HepG2 (cell line): ENCODE measurements at regions not wholly inside any gene's neighbourhood (a gene's known extent, or its start where the extent isn't known, plus 50 kb on each side); places are given as distances from the start of the nearest gene placed in this dataset.

Source experiments
- ATAC-seq: fragments of 200-7000 bp; cut with Tn5 transposase; 3 replicates; pipeline ENCODE4 v1.9.1; 2020; ENCODE audit warnings: mild to moderate bottlenecking, moderate library complexity
- BruUV-seq: library from RNA; stranded (reverse); fragments of 400-500 nt; replicated peaks from 2 replicates; lab custom pipeline; 2021; lab: Mats Ljungman, UMichigan
- CTCF ChIA-PET: fragments of 300-600 bp; formaldehyde crosslinking; extraction: SDS; loops from one replicate; lab custom pipeline; 2021; ENCODE audit warnings: low total read pairs, inconsistent platforms, low intra/inter-chr PET ratio; lab: Yijun Ruan, JAX
- POLR2A ChIA-PET: fragments of 350-600 bp; sonication (Branson Sonifier 250); formaldehyde crosslinking; loops from one replicate; lab custom pipeline; 2020; ENCODE audit warnings: antibody characterized with exemption, inconsistent platforms; lab: Yijun Ruan, JAX
- DNase-seq: peaks from one replicate; pipeline ENCODE4 v3.0.0-alpha.2; 2015; ENCODE audit warnings: low spot score
- FAIRE-seq: peaks from 3 replicates; lab custom pipeline; 2011; peaks lifted over from hg19 to GRCh38; lab: Jason Lieb, UNC
- H2AFZ ChIP-seq: one replicate; pipeline ENCODE4 v1.6.1; 2011; ENCODE audit warnings: low read length, inconsistent platforms
- H3K27ac ChIP-seq: fragments of 300-600 bp; 3 replicates; pipeline ENCODE4 v1.8.0; 2011; ENCODE audit warnings: mixed run types, mild to moderate bottlenecking, mixed read lengths, low read length, inconsistent platforms; ENCODE audit not compliant: insufficient read depth; ENCODE audit errors: extremely low read length
- H3K27me3 ChIP-seq, 2 experiments: fragments of 200-600 bp in 1 of 2; 2 replicates in 1 of 2; 3 replicates in 1 of 2; pipeline versions ENCODE4 v1.6.0 to v1.8.0; 2011; ENCODE audit warnings: low read length in 2 of 2, mild to moderate bottlenecking in 2 of 2, moderate library complexity in 2 of 2, inconsistent platforms in 1 of 2; ENCODE audit not compliant: insufficient read depth in 2 of 2, control insufficient read depth in 1 of 2
- H3K36me3 ChIP-seq, 2 experiments: fragments of 200-600 bp in 1 of 2; replicated peaks in 1 of 2; 2 replicates in 1 of 2; 3 replicates in 1 of 2; pipeline versions ENCODE4 v1.5.1 to v1.8.0; 2011; ENCODE audit warnings: low read length in 2 of 2, inconsistent platforms in 1 of 2; ENCODE audit not compliant: insufficient read depth in 2 of 2, control insufficient read depth in 1 of 2
- H3K4me1 ChIP-seq: 2 replicates; pipeline ENCODE4 v1.5.1; 2012; ENCODE audit warnings: low read length, inconsistent platforms; ENCODE audit not compliant: insufficient read depth
- H3K4me2 ChIP-seq: 2 replicates; pipeline ENCODE4 v1.6.0; 2011; ENCODE audit warnings: low read depth, low read length, inconsistent platforms
- H3K4me3 ChIP-seq, 3 experiments: fragments of 200-600 bp in 1 of 3; sonication (generic), shearing (Covaris generic) in 1 of 3; replicated peaks in 1 of 3; 2 replicates each; pipeline ENCODE4 v1.5.1; 2011 to 2016; ENCODE audit warnings: low read length in 3 of 3, inconsistent platforms in 2 of 3, low read depth in 2 of 3, mild to moderate bottlenecking in 2 of 3, control low read depth in 1 of 3, mixed read lengths in 1 of 3; ENCODE audit not compliant: insufficient read depth in 1 of 3
- H3K79me2 ChIP-seq: one replicate; pipeline ENCODE4 v1.6.1; 2011; ENCODE audit warnings: low read length, inconsistent platforms; ENCODE audit not compliant: insufficient read depth
- H3K9ac ChIP-seq: 2 replicates; pipeline ENCODE4 v1.6.0; 2011; ENCODE audit warnings: mild to moderate bottlenecking, low read depth, low read length, inconsistent platforms; ENCODE audit not compliant: insufficient read depth
- H3K9me3 ChIP-seq: 2 replicates; pipeline ENCODE4 v1.5.1; 2012; ENCODE audit warnings: mild to moderate bottlenecking, low read length
- H4K20me1 ChIP-seq: 2 replicates; pipeline ENCODE4 v1.6.0; 2011; ENCODE audit warnings: inconsistent platforms, mild to moderate bottlenecking, low read length, moderate library complexity; ENCODE audit not compliant: insufficient read depth
- GTF3A ChIP-seq: sonication (generic); formaldehyde crosslinking; conservative IDR thresholded peaks from 2 replicates; pipeline ENCODE4 v1.4.0; 2020; ENCODE audit warnings: mild to moderate bottlenecking, missing genetic modification reagents
- KAT7 ChIP-seq: IDR thresholded peaks from 2 replicates; pipeline ENCODE4 v1.6.1; 2018; ENCODE audit warnings: borderline replicate concordance, missing compliant biosample characterization
- MEF2D ChIP-seq: sonication (generic); formaldehyde crosslinking; IDR thresholded peaks from 2 replicates; pipeline ENCODE4 v1.5.1; 2020; ENCODE audit warnings: mild to moderate bottlenecking, missing genetic modification reagents
- SNRNP70 ChIP-seq: fragments of 200-400 bp; formaldehyde crosslinking; IDR thresholded peaks from 2 replicates; pipeline ENCODE4 v1.6.1; 2017; ENCODE audit warnings: mild to moderate bottlenecking, low read depth, low read length, moderate library complexity
- ZZZ3 ChIP-seq: sonication (generic); formaldehyde crosslinking; IDR thresholded peaks from 2 replicates; pipeline ENCODE4 v1.4.0; 2020; ENCODE audit warnings: missing genetic modification reagents, mild to moderate bottlenecking, borderline replicate concordance
- WGBS: methylation state at CpG from one replicate; pipeline ENCODE4 v1.1.6; 2017; ENCODE audit warnings: low lambda C conversion rate; 5-methylcytosine and 5-hydroxymethylcytosine counted together
- in situ Hi-C: cut with HindIII; loops from 2 replicates; pipeline ENCODE4 v1.10.0; 2017; ENCODE audit warnings: low pct_unique_long_range_greater_than_20kb; ENCODE audit not compliant: extremely low pct_ligation_motif_present
- intact Hi-C: fragments of 100-400 bp; cut with micrococcal nuclease; formaldehyde crosslinking; loops from one replicate; pipeline ENCODE4 v1.10.0; 2022; ENCODE audit not compliant: unreplicated experiment

- DNase-seq (no peak), FAIRE-seq (no peak), ATAC-seq (no peak)
- ChIA-PET POLR2A (no interaction called here), CTCF (no interaction called here)
- H3K36me3 ChIP-seq: peaks cover 4 to 28% of the 10 kb centered on the region in 2 experiments; a peak in 4 of 5 replicates
- no peaks in the 10 kb centered on the region for H3K4me1 ChIP-seq
- 96% methylated on average over 5 of the region's 5 CpGs for WGBS
- no peak overlapping the region for H2AFZ ChIP-seq
- no peaks in the 10 kb centered on the region for H3K9me3 ChIP-seq
- no peaks in the 10 kb centered on the region for H4K20me1 ChIP-seq
- no TSS peak for BruUV-seq
- in situ Hi-C loops (no loop called here), intact Hi-C loops (no loop called here)
- TF ChIP-seq GTF3A (no peak), KAT7 (CRISPR knock-in tag) (no peak), ZZZ3 (CRISPR knock-in tag) (no peak), MEF2D (no peak), SNRNP70 (no peak)
- no peak overlapping the region for H3K4me3 ChIP-seq
- no peak overlapping the region for H3K4me2 ChIP-seq
- no peak overlapping the region for H3K9ac ChIP-seq
- H3K27ac ChIP-seq: no peak overlapping the region
- no peaks in the 10 kb centered on the region for H3K79me2 ChIP-seq
- no peaks in the 10 kb centered on the region for H3K27me3 ChIP-seq
Measured at GRCh38 chr2:201016859-201017258, 53.4 kb upstream of the ORC2 start.
